ENCODE measurements at regions not wholly inside any gene's neighbourhood (a gene's known extent, or its start where the extent isn't known, plus 50 kb on each side); places are given as distances from the start of the nearest gene placed in this dataset.

DNA sequence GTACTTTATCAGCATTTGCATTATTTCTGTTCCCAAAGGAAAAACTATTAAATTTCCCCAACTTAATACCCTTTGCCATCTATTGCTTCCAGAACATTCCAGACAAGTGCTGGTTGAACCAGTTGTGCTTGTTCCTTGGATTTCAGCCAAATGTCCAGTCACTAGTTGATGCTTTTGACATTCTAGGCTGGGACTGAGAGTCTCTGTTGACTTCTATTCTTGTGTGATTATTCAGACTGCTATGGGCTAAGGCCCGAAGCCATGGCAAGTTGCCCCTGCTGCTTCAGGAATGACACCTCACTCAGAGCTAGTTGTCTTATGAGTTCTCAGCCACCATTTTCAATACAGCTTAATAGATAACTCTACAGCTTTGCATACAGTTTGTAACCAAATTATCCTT, 458.1 kb upstream of the ARGLU1 start:
- ChIA-PET POLR2A (no interaction called here), RAD21 (ENCODE audit: low non-redundant PET in 1 of 2, low total read pairs in 2 of 2, uncharacterized antibody in 2 of 2, unreplicated experiment in 2 of 2) (no interaction called here), CTCF (no interaction called here)
- Histone ChIP-seq H3K27ac (ENCODE audit: low read depth, low read length) (no peak overlapping the region), H3K4me3 (replicated peaks in 1 of 2; ENCODE audit: low read depth in 1 of 2, low read length in 2 of 2) (no peak overlapping the region), H3K27me3 (ENCODE audit: insufficient read depth, low read length) (no peaks in the 10 kb centered on the region), H3K4me1 (ENCODE audit: control insufficient read depth in 1 of 2, insufficient read depth in 2 of 2, low read length in 2 of 2) (no peaks in the 10 kb centered on the region), H3K4me2 (ENCODE audit: low read length) (no peak overlapping the region), H4K20me1 (ENCODE audit: insufficient read depth) (no peaks in the 10 kb centered on the region), H3K9me2 (ENCODE audit: insufficient read depth) (no peaks in the 10 kb centered on the region), H3K9ac (ENCODE audit: low read length) (no peak overlapping the region), H3K79me2 (ENCODE audit: insufficient read depth, low read length) (no peaks in the 10 kb centered on the region), H3K36me3 (ENCODE audit: control insufficient read depth in 1 of 2, insufficient read depth in 2 of 2, low read length in 2 of 2) (no peaks in the 10 kb centered on the region), H2AFZ (ENCODE audit: low read depth, low read length, poor library complexity, severe bottlenecking) (no peak overlapping the region), H3K9me3 (ENCODE audit: control insufficient read depth in 1 of 2, insufficient read depth in 1 of 2, low read depth in 1 of 2, low read length in 2 of 2) (peaks cover 0 to 5% of the 10 kb centered on the region in 2 experiments; a peak in 1 of 4 replicates)
- ATAC-seq, result no peak
- no peak for TF ChIP-seq ZBTB33 (IDR thresholded peaks at IDR 0.05; ENCODE audit: extremely low read depth, insufficient replicate concordance, low read length)
- no peak for DNase-seq (ENCODE audit: low read depth, low spot score)
- intact Hi-C loops (cut with micrococcal nuclease), result no loop called here
- BruUV-seq (replicated peaks), result no TSS peak

- ChIA-PET RAD21 (ENCODE audit: low non-redundant PET in 1 of 2, low total read pairs in 2 of 2, uncharacterized antibody in 2 of 2, unreplicated experiment in 2 of 2) (no interaction called here), POLR2A (no interaction called here), CTCF (no interaction called here)
- BruUV-seq (replicated peaks), result no TSS peak
- Histone ChIP-seq H4K20me1 (ENCODE audit: insufficient read depth) (no peaks in the 10 kb centered on the region), H3K36me3 (ENCODE audit: control insufficient read depth in 1 of 2, insufficient read depth in 2 of 2, low read length in 2 of 2) (no peaks in the 10 kb centered on the region), H3K4me2 (ENCODE audit: low read length) (no peak overlapping the region), H3K27me3 (ENCODE audit: insufficient read depth, low read length) (no peaks in the 10 kb centered on the region), H3K79me2 (ENCODE audit: insufficient read depth, low read length) (no peaks in the 10 kb centered on the region), H3K9ac (ENCODE audit: low read length) (no peak overlapping the region), H3K27ac (ENCODE audit: low read depth, low read length) (no peak overlapping the region), H3K9me3 (ENCODE audit: control insufficient read depth in 1 of 2, insufficient read depth in 1 of 2, low read depth in 1 of 2, low read length in 2 of 2) (peaks cover 0 to 5% of the 10 kb centered on the region in 2 experiments; a peak in 1 of 4 replicates), H3K4me3 (replicated peaks in 1 of 2; ENCODE audit: low read depth in 1 of 2, low read length in 2 of 2) (no peak overlapping the region), H2AFZ (ENCODE audit: low read depth, low read length, poor library complexity, severe bottlenecking) (no peak overlapping the region), H3K4me1 (ENCODE audit: control insufficient read depth in 1 of 2, insufficient read depth in 2 of 2, low read length in 2 of 2) (no peaks in the 10 kb centered on the region), H3K9me2 (ENCODE audit: insufficient read depth) (no peaks in the 10 kb centered on the region)
- intact Hi-C loops (cut with micrococcal nuclease), result no loop called here
- DNase-seq (ENCODE audit: low read depth, low spot score) (no peak), ATAC-seq (no peak)
- TF ChIP-seq ZBTB33 (IDR thresholded peaks at IDR 0.05; ENCODE audit: extremely low read depth, insufficient replicate concordance, low read length) (no peak), EZH2phosphoT487 (IDR thresholded peaks at IDR 0.05; ENCODE audit: borderline replicate concordance) (no peak), EGR1 (IDR thresholded peaks at IDR 0.05; ENCODE audit: low read depth) (no peak), SRF (IDR thresholded peaks at IDR 0.05; ENCODE audit: low read depth) (no peak), ZFX (IDR thresholded peaks at IDR 0.05) (no peak), POLR2A (IDR thresholded peaks at IDR 0.05; ENCODE audit: borderline replicate concordance, extremely low read depth, insufficient read depth, insufficient read length) (no peak), YY1 (IDR thresholded peaks at IDR 0.05; ENCODE audit: extremely low read depth, insufficient replicate concordance, low read depth, low read length) (no peak), ELF1 (IDR thresholded peaks at IDR 0.05; ENCODE audit: borderline replicate concordance, low read depth) (no peak), CEBPB (IDR thresholded peaks at IDR 0.05; ENCODE audit: low read depth) (no peak), JUND (IDR thresholded peaks at IDR 0.05) (no peak), ZNF274 (IDR thresholded peaks at IDR 0.05; ENCODE audit: low read depth, low read length) (no peak), RAD21 (IDR thresholded peaks at IDR 0.05; ENCODE audit: low read depth) (no peak)
- TF ChIP-seq, protein P1, sequence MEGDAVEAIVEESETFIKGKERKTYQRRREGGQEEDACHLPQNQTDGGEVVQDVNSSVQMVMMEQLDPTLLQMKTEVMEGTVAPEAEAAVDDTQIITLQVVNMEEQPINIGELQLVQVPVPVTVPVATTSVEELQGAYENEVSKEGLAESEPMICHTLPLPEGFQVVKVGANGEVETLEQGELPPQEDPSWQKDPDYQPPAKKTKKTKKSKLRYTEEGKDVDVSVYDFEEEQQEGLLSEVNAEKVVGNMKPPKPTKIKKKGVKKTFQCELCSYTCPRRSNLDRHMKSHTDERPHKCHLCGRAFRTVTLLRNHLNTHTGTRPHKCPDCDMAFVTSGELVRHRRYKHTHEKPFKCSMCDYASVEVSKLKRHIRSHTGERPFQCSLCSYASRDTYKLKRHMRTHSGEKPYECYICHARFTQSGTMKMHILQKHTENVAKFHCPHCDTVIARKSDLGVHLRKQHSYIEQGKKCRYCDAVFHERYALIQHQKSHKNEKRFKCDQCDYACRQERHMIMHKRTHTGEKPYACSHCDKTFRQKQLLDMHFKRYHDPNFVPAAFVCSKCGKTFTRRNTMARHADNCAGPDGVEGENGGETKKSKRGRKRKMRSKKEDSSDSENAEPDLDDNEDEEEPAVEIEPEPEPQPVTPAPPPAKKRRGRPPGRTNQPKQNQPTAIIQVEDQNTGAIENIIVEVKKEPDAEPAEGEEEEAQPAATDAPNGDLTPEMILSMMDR (IDR thresholded peaks at IDR 0.05 in 2 of 3, conservative IDR thresholded peaks at IDR 0.05 in 1 of 3; ENCODE audit: borderline replicate concordance in 1 of 3, insufficient read depth in 1 of 3, low read depth in 2 of 3, low read length in 2 of 3), result no peak
Observed at GRCh38 chr13:107023335-107023734, 455.4 kb upstream of the ARGLU1 start.
